SKM-1 treated with dmso at 0.1 percent for 144 hours (cell line): ENCODE measurements at regions not wholly inside any gene's neighbourhood (a gene's known extent, or its start where the extent isn't known, plus 50 kb on each side); places are given as distances from the start of the nearest gene placed in this dataset.

ENCODE experiments used
- DNase-seq: peaks from one replicate; lab custom pipeline; 2025; ENCODE audit not compliant: unreplicated experiment; lab: John Stamatoyannopoulos, UW

DNA sequence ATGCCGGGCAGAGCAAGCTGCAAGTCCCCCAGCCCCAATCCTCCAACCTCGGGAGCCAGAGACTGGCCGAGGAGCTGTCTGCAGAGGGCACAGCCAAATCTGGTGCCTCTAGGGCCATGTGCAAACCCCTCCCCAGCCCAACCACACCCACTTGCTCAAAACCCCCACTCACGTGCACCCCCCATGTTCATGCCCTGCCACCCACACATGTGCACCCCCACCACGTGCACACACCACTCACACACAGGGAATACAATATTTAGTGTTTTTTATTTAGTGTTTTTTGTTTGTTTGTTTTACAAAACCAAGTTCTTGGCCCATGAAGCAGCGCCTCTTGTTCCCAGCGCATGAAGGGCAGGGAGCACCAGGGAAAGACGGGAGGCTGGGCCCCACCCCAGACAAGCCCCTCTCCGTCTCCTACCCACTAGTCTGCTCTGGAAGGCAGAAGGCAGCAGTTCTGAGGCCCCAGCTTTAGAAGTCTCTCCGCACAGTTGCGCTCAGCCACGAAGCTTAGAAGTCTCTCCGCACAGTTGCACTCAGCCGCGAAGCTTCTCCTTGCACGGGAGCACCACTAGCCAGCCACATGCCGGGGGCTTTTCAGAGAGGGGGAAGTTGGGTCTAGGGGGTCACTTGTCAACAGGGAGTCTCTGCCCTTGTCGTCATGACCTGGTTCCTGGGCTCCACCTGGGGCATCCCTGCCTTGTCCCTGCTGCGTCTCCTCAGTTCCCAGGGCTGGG lies 276.1 kb upstream of the HDAC4 start:
- no peak for DNase-seq

DNA sequence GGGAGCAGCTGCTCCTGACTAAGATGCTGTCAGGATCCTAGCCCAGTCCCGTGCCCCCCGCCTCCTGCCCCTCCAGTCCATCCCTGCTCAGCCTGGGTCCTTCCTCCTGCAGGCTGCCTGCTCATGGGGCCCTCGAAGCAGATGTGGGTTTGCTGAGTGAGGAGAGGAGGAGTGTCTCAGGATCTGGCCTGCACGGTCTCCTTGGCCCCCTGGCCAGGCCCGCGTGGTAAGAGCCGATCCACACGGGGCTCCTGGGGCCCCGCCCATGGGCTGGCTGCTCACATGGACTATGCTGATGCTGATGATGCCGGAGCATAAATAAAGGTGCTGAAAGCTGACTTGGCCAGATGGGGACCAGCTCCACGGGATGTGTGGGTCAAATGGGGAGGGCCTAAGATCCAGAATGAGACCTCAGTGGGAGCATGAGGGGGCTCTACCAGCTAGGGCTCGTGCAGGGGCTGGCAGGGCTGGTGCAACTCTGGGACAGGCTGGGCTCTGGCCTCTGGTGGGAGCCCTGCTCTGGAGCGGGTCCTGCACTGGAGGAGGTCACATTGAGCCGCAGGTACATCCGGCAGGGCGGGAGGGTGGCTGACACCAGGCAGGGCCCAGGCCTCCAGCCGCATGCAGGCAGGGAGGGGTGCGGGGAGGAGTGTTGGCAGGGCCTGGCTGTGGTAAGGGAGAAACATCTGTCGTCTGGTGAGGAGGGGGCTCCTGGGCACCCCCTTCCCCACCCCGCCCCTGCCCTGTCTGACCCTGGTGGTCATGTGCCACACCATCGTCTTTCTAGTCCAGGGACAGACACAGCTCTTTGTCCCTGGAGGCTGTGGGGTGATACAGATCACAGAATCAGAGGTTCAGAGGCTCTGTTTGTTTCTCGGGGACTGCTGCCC lies 275.3 kb upstream of the HDAC4 start:
- DNase-seq = no peak

DNA sequence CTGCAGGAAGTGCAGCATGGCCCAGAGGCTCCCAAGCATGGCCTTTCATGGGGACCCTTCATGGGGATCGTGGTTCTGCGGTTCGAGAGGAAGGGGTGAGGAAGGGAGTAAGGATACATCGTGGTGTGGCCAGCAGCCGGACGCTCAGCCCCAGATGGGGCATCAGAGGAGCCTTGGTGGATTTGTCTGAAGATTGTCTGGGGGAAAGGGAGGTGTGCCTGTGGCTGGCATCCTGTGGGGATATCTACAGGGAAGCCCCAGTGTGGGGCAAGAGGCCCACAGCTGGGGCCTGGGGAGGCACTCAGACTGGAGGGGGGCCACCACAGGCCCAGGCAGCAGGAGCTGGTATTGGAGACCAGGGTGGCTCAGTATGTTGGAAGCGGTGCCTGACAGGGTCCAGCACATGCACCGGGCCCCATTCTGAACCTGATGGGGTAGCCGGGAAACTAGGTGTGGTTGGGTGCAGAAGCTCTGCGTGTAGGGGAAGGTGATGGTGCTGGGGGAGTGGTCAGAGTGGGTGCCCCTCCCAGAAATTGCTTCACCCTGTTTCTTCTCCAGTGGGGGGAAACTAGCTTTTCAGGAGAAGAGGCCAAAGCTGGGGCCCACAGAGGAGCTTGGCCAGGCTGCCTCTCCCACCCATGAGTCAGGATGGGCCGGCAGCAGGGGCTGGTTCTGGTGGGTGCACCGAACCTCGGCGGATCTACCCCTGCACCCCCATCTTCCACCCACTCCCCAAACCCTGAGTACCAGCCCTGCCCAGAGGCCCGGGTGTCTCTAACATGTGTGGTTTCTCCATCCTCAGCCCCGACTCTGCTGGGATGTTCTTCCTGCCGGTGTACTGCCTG lies 274.4 kb upstream of the HDAC4 start:
- DNase-seq = no peak

DNA sequence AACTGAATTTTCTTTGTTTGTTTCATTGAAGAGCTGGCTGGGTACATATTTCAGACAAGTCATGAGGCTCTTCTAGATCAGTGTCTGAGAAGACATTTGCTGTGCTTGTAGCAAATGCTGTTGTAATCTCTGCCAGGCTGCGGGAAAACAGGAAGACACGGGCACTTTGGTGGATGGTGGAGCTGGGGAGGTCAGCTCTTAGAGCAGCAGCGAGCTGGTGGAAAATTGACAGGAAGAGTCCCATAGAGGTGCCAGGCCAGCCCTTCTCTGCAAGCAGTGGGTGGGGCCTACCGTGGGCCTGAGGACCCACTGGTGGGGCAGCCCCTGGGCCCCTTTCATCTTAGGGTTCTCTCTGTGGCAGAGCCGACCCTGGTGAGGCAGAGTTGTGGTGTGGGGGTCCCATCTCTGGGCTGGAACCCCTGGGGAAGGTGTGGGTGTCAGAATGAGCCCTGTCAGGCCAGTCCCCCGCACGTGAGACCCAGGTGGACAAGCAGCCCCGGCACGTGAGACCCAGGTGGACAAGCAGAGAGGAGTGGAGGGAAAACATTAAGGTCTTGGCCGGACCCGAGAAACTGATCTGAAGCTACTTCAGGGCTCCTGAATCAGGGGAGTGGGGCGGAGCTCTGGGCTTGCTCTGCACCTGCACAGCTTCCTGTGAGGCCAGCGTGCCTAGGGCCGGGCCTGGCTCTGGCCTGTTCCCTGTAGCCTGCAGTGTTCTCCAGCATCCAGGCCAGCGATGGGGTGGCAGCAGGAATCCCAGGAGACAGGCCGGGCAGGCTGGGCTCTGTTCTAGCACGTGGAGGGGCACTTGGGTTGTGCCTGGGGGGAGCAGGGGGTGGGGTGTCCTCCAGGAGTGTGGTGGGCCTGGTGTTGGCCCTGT lies 273.5 kb upstream of the HDAC4 start:
- no peak for DNase-seq

DNA sequence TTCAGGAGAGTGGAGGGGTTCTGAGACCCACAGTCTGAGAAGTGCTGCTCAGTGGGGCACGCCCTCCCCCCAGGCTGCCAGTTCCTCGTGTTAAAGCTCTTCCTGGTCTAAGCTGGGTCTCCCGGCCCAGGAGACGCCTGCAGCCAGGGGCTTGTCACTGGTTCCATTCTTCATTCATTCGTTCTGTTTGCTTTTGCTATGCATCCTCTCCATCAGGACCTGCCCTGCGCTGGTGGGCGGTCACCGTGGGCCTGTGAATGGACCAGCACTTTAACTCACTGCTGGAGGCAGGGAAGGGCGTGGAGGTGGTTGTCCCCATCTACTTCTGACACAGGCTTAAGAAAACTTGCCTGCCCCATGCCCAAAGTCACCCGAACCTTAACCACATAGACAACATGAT lies 272.8 kb upstream of the HDAC4 start:
- no peak for DNase-seq

DNA sequence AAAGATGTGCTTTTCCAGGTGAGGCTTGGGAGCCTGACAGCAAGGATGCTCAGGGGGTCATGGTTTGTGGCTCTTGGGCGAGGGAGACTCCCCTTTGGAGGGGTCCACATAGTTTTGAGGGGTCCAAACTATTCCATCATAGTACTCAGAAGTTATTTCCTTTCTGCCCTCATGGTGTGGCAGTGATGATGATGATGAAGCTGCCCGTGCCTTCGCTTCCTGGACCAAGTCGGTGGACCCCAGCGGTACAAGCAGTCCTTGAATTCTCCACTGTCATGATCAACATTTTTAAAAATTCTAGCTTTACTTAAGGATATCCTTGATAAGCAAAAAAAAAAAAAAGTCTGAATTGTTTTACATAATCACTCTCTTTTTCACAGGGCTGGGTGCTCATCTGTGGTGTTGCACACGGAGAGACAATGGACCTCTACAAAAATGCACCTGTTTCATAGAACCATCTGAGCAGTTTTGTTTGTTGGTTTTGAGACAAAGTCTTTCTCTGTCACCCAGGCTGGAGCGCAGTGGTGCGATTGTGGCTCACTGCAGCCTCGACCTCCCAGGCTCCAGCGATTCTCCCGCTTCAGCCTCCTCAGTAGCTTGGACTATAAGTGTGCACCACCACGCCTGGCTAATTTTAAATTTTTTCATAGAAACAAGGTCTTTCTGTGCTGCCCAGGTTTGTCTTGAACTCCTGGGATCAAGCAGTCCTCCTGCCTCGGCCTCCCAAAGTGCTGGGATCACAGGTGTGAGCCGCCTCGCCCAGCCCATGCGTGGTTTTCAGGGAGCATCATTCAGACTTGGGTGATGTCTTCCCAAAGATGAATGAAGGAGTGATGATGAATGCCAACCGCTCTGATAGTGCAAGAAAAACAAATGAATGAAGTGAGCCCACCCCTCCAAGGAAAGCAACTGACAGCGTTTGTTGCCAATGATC lies 271.4 kb upstream of the HDAC4 start:
- DNase-seq = no peak

DNA sequence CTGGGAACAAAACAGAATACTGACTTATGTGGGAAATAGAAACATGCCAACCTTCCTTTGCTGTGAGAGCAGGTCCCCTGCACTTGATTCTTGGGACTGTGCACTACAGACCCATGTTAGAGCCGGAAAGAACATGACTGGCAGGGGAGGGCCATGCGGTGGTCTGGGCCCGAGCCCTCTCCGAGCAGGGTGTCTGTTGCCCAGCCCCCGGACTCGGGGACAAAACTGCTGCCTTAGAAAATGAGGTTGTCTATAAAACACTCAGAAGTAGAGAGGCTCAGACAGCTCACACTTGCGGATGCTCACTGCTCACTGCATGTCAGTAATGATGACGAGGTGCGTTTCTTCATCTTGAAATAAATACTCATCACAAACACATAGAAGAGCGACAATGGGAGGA lies 270.7 kb upstream of the HDAC4 start:
- DNase-seq = no peak

DNA sequence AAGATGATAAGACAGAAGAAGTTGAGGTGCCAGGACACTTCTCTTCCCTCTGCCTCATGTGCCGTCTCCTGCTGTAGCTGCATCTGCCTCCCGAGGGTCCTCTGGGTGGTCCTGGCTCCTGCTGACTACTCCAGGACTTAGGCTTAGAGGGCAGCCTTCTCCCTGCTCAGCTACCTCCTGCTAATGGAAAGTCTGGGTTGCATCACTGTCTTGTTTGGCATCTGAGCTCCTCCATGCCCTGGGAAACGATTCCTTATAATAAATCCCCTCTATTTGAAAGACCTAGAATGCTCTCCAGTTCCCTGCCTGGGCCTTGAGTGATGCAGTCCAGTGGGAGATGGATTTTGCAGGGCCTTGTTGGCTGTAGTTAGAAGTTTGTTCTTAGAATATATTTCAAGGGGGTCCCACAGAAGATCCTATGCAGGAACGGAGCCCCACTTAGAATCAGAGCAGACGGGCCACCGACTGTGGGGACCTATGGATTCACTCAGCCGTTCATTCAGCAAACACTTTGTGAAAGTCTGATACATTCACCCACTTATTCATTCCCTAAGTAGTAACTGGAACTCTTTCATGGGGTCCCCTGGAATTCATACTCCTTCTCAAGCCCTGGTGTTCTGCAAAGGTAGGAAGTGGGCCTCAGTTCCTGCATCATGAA lies 269.8 kb upstream of the HDAC4 start:
- DNase-seq = no peak

DNA sequence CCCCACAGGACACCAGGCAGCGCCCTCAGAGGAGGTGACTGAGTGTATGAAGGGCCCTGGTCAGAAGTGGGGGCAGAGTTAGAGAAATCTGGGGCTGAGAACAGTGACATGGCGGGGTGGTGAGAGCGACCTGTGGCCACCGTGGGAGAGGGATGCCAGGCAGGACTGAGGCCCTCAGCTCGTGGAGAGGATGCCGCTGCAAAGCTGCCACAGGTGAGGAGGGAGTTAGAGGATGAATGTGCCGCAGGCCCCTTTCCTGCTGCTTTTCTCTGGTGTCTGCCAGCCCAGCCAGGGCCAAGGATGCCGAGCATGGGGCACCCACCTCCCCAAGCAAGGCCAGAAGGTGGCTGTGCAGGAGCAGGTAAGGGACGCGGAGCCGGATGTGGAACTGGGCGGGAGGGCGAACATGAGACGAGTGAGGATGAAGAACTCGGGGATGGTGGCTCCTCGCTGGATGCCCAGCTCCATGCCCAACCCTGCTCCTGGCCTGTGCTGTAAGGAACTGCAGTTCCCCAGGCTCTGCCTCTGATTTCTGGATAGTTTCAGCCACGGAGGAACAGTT lies 269.2 kb upstream of the HDAC4 start:
- DNase-seq = no peak

DNA sequence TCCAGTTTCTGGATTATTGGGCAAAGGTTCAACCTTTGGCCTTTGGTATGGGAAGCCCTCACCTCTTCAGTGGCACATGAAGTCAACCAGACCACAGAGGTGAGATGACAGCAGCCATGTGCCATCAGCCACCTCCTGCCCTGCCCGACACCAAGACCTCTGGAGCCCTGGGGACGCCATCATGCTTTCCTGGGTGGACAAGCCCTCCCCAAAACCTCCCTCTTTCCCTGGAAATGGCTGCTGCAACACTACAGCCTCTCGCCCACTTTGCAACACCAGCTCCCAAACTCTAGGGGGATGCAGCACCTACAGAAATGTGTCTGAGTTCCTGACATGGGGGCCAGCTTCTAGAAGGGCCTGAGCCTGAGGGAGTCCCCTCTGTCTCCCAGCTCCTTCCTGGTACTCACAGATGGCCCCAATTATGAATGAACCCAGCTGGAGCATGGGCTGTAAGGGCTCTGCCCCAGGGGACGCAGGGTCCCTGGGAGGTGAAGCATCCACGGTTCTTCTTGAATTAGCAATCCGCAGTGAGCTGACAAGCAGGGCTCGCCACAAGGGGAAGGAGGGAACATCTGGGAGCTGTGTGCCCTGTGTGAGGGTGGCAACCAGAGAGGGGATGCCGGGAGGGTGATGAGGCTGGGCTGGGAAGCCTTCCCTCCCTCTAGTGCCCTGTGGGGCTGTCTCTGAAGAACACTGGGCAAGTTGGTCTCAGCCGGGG lies 268.5 kb upstream of the HDAC4 start:
- no peak for DNase-seq

DNA sequence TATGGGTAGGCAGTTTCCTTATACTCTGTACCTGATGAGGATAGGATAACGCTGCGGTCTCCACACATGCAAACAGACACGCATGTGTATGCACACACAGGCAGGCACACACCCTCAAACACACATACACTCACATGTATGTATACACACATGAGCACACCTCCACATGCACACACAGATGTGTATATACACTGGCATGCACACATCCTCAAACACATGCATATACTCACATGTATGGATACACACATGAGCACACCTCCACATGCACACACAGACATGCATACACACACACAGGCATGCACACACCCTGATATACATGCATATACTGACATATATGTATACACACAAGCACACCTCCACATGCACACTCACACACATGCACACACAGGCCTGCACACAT lies 267.8 kb upstream of the HDAC4 start:
- no peak for DNase-seq

DNA sequence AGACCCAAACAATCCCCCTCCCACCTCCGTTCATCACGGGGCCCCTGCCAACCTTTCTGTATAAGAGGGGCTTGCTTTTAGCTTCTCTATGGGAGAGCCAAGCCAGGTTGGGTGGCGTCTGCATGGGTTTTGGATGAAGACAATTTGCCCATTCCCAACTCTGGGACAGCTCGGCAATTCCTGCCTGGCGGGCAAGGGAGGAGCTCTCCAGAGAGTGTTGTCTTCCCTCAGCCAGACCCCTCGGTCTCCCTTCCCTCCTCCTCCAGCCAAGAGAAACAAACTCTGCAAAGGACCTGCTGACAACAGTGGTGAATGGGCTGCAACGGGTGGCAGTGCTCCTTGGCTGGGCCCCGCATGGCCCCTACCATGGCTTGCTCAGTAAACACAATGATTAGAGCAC lies 267.2 kb upstream of the HDAC4 start:
- DNase-seq = no peak

DNA sequence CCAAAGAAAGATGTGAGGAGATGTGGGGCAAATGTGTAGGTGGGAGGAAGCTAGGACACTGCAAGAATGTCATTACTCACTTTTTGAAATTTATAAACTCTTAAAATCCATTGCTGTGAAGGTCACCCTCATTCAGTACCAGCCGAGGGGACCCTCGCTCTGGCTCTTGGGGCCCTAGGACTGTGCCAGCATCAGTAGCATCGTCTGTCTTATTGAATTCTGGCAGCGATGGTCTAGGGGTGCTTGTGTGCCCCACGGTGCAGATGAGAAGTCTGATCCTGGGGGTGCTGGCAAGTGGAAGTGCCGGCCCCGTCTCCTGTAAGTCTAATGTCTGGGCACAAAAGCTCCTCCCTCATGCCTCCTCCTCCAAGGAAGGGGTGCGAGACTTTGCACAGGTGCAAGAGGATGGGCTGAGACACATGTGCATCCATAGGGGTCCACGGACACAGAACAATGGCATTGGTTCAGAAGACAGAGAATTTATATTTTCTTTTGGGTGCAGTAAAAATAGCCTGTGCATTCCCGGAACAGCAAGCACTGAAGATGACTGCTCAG lies 266.7 kb upstream of the HDAC4 start:
- no peak for DNase-seq

DNA sequence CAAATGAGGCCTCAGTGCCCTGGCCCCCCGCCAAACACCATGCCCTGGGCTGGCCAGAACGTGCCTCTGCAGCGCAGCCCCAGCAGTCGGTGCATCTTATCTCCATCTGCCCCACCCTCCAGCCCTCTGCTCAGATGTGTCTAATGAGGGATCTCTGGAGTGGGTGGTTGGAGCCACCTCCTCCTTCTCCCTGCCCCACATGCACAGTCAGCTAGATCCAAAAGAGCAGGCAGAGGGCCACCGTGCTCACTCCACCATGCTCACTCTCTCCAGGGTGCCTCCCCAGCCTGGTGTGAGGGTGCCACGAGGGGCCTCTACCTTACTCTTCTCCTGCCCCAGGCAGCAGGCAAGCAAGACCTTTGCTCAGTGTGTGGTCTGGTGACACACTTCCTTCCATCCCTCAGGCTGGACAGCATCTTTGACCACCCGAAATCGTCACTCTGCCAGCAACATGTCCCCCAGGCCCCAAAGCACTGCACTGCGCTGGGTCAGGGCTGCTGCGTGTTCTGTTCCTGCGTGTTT lies 266.1 kb upstream of the HDAC4 start:
- no peak for DNase-seq

DNA sequence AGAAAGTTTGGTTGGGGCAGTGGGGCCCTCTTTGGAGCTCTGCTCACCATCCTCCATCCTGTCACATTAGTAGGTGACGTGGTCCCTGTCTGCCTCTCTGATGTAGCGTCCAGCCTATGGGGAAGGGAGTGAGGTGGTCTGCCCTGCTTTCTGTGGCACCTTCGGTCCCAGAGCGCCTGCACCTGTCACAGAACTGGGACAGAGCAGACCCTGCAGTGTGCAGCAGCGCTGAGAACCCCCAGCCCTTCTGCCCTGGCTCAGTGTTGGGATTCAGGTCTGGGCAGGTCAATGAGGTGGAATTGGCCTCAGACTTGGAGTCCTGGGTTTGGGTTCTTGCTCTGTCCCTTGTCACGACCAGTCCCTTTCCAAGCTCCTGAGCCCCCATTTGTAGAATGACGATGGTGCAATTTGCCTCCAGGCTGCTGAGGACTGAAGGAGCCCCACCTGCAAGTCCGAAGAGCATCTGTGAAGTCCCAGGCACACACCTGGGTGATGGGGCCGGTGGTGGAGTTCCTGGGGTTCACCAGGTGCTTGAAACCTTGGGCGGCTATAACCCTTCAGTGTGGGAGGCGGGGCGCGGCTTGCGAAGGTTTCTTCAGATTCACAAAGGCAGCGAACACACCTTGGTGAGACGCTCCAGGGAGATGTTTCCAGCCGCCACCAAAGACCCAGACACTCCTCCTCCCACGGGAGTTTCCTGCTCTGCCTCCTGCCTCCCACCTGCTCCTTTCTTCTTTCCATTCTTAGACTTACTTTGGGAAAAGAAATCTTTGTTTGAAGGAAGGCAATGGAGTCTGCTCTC lies 265.4 kb upstream of the HDAC4 start:
- DNase-seq = no peak

DNA sequence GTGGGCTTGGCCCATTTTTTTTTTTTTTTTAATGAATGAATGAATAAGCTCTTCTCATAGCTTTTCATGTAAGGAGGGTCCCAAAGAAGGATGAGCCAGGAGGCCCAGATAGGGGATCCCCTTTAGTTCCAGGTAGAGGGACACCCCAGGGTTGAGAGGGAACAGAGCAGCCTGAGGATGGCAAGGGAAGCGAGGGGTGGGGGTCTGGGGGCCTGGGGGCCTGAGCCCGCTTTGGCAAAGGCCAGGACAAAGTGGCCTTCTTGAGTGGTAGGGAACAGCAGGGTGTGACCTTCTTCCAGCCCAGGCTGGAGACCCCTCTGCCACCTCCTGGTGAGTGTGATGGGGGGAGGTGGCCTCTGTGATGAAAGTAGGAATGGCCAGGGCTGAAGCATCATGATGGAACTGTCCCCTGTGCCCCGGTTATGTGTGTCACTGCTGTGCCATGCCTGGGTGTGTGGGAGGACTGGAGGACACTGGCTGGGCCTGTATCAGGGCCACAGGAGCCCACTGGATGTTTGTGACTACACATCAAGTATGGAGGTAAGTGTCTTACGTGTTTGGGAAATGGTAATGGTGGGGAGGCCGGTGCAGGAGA lies 263.5 kb upstream of the HDAC4 start:
- DNase-seq = no peak
